H9 (cell line): ENCODE measurements at regions not wholly inside any gene's neighbourhood (a gene's known extent, or its start where the extent isn't known, plus 50 kb on each side); places are given as distances from the start of the nearest gene placed in this dataset.

Experiments used
- DNase-seq: peaks from one replicate; pipeline ENCODE4 v3.0.0-alpha.2; 2017
- H2AFZ ChIP-seq: one replicate; pipeline ENCODE4 v1.6.1; 2013; ENCODE audit warnings: mild to moderate bottlenecking, low read length, control low read depth, moderate library complexity
- H2AK5ac ChIP-seq: 2 replicates; pipeline ENCODE4 v1.6.1; 2013; ENCODE audit warnings: low read length, control low read depth, mixed read lengths; ENCODE audit not compliant: insufficient read length
- H2BK120ac ChIP-seq: one replicate; pipeline ENCODE4 v1.6.1; 2013; ENCODE audit warnings: low read depth, mild to moderate bottlenecking, low read length, control low read depth, inconsistent platforms; ENCODE audit not compliant: poor library complexity, severe bottlenecking
- H2BK12ac ChIP-seq: 2 replicates; pipeline ENCODE4 v1.6.1; 2013; ENCODE audit warnings: low read length, control low read depth, mixed read lengths, low read depth; ENCODE audit not compliant: insufficient read length
- H2BK15ac ChIP-seq: 2 replicates; pipeline ENCODE4 v1.6.1; 2013; ENCODE audit warnings: low read depth, low read length, control low read depth
- H2BK20ac ChIP-seq: one replicate; pipeline ENCODE4 v1.6.1; 2013; ENCODE audit warnings: low read depth, mild to moderate bottlenecking, low read length, control low read depth, inconsistent platforms; ENCODE audit not compliant: poor library complexity, severe bottlenecking
- H2BK5ac ChIP-seq: 2 replicates; pipeline ENCODE4 v1.6.1; 2013; ENCODE audit warnings: low read length, control low read depth, mixed read lengths; ENCODE audit not compliant: insufficient read length
- H3K14ac ChIP-seq: 2 replicates; pipeline ENCODE4 v1.6.1; 2013; ENCODE audit warnings: low read length, control low read depth; ENCODE audit not compliant: insufficient read depth
- H3K18ac ChIP-seq: 2 replicates; pipeline ENCODE4 v1.6.1; 2013; ENCODE audit warnings: low read depth, mild to moderate bottlenecking, mixed read lengths, low read length, control low read depth; ENCODE audit not compliant: insufficient read length
- H3K23ac ChIP-seq: 2 replicates; pipeline ENCODE4 v1.6.1; 2013; ENCODE audit warnings: low read length, control low read depth, mixed read lengths, low read depth; ENCODE audit not compliant: insufficient read length
- H3K23me2 ChIP-seq: 2 replicates; pipeline ENCODE4 v1.6.1; 2013; ENCODE audit warnings: low read depth, mild to moderate bottlenecking, mixed read lengths, low read length, control low read depth; ENCODE audit not compliant: insufficient read length, poor library complexity, severe bottlenecking
- H3K27ac ChIP-seq: 2 replicates; pipeline ENCODE4 v1.5.1; 2013; ENCODE audit warnings: low read length, control low read depth, mixed read lengths, low read depth; ENCODE audit not compliant: insufficient read length
- H3K27me3 ChIP-seq: 2 replicates; pipeline ENCODE4 v1.6.1; 2013; ENCODE audit warnings: low read length, control low read depth, inconsistent platforms; ENCODE audit not compliant: insufficient read depth
- H3K4ac ChIP-seq: 2 replicates; pipeline ENCODE4 v1.6.1; 2013; ENCODE audit warnings: low read depth, mild to moderate bottlenecking, control low read depth, inconsistent platforms, low read length, moderate library complexity
- H3K4me1 ChIP-seq: 2 replicates; pipeline ENCODE4 v1.6.1; 2013; ENCODE audit warnings: low read length, control low read depth, inconsistent platforms; ENCODE audit not compliant: insufficient read depth
- H3K4me2 ChIP-seq: 2 replicates; pipeline ENCODE4 v1.6.1; 2013; ENCODE audit warnings: low read length, control low read depth, mixed read lengths; ENCODE audit not compliant: insufficient read length, insufficient read depth
- H3K56ac ChIP-seq: 2 replicates; pipeline ENCODE4 v1.6.1; 2013; ENCODE audit warnings: low read depth, mild to moderate bottlenecking, mixed read lengths, low read length, control low read depth; ENCODE audit not compliant: insufficient read length
- H3K79me1 ChIP-seq: 2 replicates; pipeline ENCODE4 v1.6.1; 2013; ENCODE audit warnings: low read depth, mild to moderate bottlenecking, moderate library complexity, low read length, control low read depth, inconsistent platforms; ENCODE audit not compliant: insufficient read depth, poor library complexity, severe bottlenecking
- H3K79me2 ChIP-seq: 2 replicates; pipeline ENCODE4 v1.6.1; 2013; ENCODE audit warnings: low read length, control low read depth, inconsistent platforms; ENCODE audit not compliant: insufficient read depth
- H3K9ac ChIP-seq: 2 replicates; pipeline ENCODE4 v1.6.1; 2013; ENCODE audit warnings: low read length, control low read depth, mixed read lengths; ENCODE audit not compliant: insufficient read length; ENCODE audit errors: extremely low read depth
- H3K9me3 ChIP-seq: one replicate; pipeline ENCODE4 v1.6.1; 2013; ENCODE audit warnings: low read depth, low read length, inconsistent platforms; ENCODE audit not compliant: control insufficient read depth
- H3T11ph ChIP-seq: one replicate; pipeline ENCODE4 v1.6.1; 2013; ENCODE audit warnings: mild to moderate bottlenecking, low read length, control low read depth, inconsistent platforms
- H4K20me1 ChIP-seq: one replicate; pipeline ENCODE4 v1.6.1; 2013; ENCODE audit not compliant: control insufficient read depth, insufficient read length, insufficient read depth
- H4K5ac ChIP-seq: 2 replicates; pipeline ENCODE4 v1.6.1; 2013; ENCODE audit warnings: low read depth, mild to moderate bottlenecking, mixed read lengths, low read length, control low read depth; ENCODE audit not compliant: insufficient read length
- H4K8ac ChIP-seq: replicated peaks from 2 replicates; pipeline ENCODE4 v1.6.1; 2013; ENCODE audit warnings: low read length, control low read depth, mixed read lengths, low read depth; ENCODE audit not compliant: insufficient read length
- H4K91ac ChIP-seq: 2 replicates; pipeline ENCODE4 v1.6.1; 2013; ENCODE audit warnings: low read depth, mild to moderate bottlenecking, moderate library complexity, mixed read lengths, low read length, control low read depth; ENCODE audit not compliant: insufficient read length
- H3K27ac Mint-ChIP-seq, 3 experiments: 2 replicates in 2 of 3; 3 replicates in 1 of 3; pipeline ENCODE4 v1.8.0; 2020 to 2021; ENCODE audit warnings: mixed read lengths in 3 of 3, mild to moderate bottlenecking in 1 of 3, moderate library complexity in 1 of 3
- H3K27me3 Mint-ChIP-seq: 2 replicates; pipeline ENCODE4 v1.8.0; 2021; ENCODE audit warnings: low read depth, mild to moderate bottlenecking, moderate library complexity, mixed read lengths
- H3K36me3 Mint-ChIP-seq, 3 experiments: 2 replicates in 2 of 3; 3 replicates in 1 of 3; pipeline ENCODE4 v1.8.0; 2020 to 2021; ENCODE audit warnings: low read depth in 3 of 3, mixed read lengths in 3 of 3; ENCODE audit not compliant: insufficient read depth in 1 of 3
- H3K4me1 Mint-ChIP-seq, 2 experiments: 2 replicates each; pipeline ENCODE4 v1.8.0; 2020; ENCODE audit warnings: mixed read lengths in 2 of 2
- H3K4me3 Mint-ChIP-seq, 2 experiments: 2 replicates in 1 of 2; 3 replicates in 1 of 2; pipeline ENCODE4 v1.8.0; 2020 to 2021; ENCODE audit warnings: mild to moderate bottlenecking in 2 of 2, mixed read lengths in 2 of 2, moderate library complexity in 1 of 2
- H3K9me3 Mint-ChIP-seq, 2 experiments: 2 replicates in 1 of 2; 3 replicates in 1 of 2; pipeline ENCODE4 v1.8.0; 2020; ENCODE audit warnings: mild to moderate bottlenecking in 2 of 2, mixed read lengths in 2 of 2, moderate library complexity in 1 of 2
- WGBS: extraction: QIAGEN DNeasy Blood & Tissue Kit; methylation state at CpG from one replicate; pipeline ENCODE4 v1.1.7; 2013; ENCODE audit warnings: missing lambda C conversion rate, low lambda C conversion rate, mixed read lengths; ENCODE audit not compliant: insufficient read length; ENCODE audit errors: extremely low coverage; 5-methylcytosine and 5-hydroxymethylcytosine counted together
- TF ChIP-seq, protein P1 (sequence below): fragments of 200-600 bp; sonication (generic); conservative IDR thresholded peaks from 3 replicates; pipeline ENCODE4 v1.8.0; 2021; ENCODE audit warnings: antibody characterized with exemption, mild to moderate bottlenecking

DNA sequence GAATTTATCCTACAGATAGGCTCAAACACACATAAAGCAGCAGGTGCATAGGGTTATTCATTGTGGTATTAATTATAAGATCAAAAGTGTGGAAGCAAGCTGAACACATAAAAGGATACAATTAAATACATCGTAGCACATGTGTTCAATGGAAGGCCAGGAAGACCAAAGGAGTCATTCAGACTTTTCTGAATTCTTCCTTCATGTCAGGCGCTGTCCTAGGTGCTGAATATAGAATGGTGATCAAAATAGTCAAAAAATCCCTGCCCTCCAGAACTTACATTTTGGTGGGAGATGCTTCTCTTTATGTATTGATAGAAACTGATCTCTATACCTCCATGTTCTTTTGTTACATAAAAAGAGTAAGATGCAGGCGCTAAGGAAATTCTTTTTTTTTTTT is 439.0 kb upstream of the ASIC2 start:
- Histone ChIP-seq H3T11ph (no peak overlapping the region), H3K4me1 (no peaks in the 10 kb centered on the region), H4K91ac (no peak overlapping the region), H3K14ac (no peak overlapping the region), H3K18ac (no peak overlapping the region), H3K23ac (no peak overlapping the region), H4K5ac (no peak overlapping the region), H3K56ac (no peak overlapping the region), H3K4me2 (no peak overlapping the region), H4K20me1 (no peaks in the 10 kb centered on the region), H3K4ac (no peak overlapping the region), H2BK5ac (no peak overlapping the region), H3K23me2 (no peaks in the 10 kb centered on the region), H3K27ac (no peak overlapping the region), H3K27me3 (no peaks in the 10 kb centered on the region; the same call in 1 of the 2 replicates), H2BK120ac (no peak overlapping the region), H3K9ac (no peak overlapping the region), H2BK12ac (no peak overlapping the region), H4K8ac (no peak overlapping the region), H2AK5ac (no peak overlapping the region), H3K79me2 (no peaks in the 10 kb centered on the region), H2BK20ac (no peak overlapping the region), H3K79me1 (no peaks in the 10 kb centered on the region), H3K9me3 (no peaks in the 10 kb centered on the region), H2BK15ac (no peak overlapping the region), H2AFZ (no peak overlapping the region)
- H3K4me3 Mint-ChIP-seq, result no peak overlapping the region
- TF ChIP-seq, protein P1, sequence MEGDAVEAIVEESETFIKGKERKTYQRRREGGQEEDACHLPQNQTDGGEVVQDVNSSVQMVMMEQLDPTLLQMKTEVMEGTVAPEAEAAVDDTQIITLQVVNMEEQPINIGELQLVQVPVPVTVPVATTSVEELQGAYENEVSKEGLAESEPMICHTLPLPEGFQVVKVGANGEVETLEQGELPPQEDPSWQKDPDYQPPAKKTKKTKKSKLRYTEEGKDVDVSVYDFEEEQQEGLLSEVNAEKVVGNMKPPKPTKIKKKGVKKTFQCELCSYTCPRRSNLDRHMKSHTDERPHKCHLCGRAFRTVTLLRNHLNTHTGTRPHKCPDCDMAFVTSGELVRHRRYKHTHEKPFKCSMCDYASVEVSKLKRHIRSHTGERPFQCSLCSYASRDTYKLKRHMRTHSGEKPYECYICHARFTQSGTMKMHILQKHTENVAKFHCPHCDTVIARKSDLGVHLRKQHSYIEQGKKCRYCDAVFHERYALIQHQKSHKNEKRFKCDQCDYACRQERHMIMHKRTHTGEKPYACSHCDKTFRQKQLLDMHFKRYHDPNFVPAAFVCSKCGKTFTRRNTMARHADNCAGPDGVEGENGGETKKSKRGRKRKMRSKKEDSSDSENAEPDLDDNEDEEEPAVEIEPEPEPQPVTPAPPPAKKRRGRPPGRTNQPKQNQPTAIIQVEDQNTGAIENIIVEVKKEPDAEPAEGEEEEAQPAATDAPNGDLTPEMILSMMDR, result no peak
- no peak for DNase-seq
- peaks cover 0 to 2% of the 10 kb centered on the region in 2 experiments; a peak in 1 of 4 replicates for H3K4me1 Mint-ChIP-seq
- WGBS, result no CpG with 5 or more reads among the region's 3 CpGs
- no peaks in the 10 kb centered on the region; a peak in 1 of 5 replicates for H3K9me3 Mint-ChIP-seq
- peaks cover 68% of the 10 kb centered on the region for H3K27me3 Mint-ChIP-seq
- H3K27ac Mint-ChIP-seq, result no peak overlapping the region
- no peaks in the 10 kb centered on the region for H3K36me3 Mint-ChIP-seq
